GM12873 (cell line): ENCODE measurements at regions not wholly inside any gene's neighbourhood (a gene's known extent, or its start where the extent isn't known, plus 50 kb on each side); places are given as distances from the start of the nearest gene placed in this dataset.

Experiments used
- TF ChIP-seq, protein P1 (sequence below): IDR thresholded peaks from 2 replicates; pipeline ENCODE4 v1.5.1; 2012; ENCODE audit warnings: low read depth, mild to moderate bottlenecking, moderate library complexity, low read length, control low read depth; ENCODE audit not compliant: insufficient read depth; ENCODE audit errors: missing control alignments

DNA sequence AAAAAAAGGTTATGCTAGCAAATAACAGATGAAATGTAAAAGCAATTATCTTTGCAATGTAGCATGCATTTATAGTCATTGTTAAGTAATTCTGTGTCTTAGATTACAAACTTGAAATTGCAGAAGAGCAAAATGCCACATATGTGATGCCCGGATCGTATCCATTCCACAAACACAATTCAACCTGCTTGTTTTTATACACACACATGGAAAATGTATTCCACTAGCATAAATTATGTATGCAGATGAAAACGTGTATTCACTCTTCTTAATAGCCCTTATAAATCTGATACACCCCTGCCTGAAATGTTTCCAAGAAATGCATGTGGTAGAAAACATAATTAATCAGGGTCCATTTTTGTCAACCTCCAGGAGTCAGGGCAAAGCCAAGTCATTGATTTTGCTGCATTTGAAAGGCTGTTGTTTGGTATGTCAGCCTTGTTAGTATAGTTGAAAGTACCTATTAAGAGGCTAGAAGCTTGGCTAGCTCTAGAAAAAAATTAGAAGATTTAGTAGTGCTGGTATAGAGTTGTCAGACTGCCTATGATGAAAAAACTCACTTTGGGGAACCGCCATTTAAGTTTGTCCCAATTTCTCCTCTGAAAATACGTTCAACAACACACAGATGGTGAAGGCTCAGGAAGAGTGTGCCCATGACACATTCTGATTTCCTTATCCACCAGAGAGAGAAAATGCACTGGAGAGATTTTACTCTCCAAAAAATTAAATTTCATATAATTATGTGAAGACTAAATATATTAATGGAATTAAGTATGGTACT lies 69.2 kb upstream of the TMC3 start:
- TF ChIP-seq, protein P1, sequence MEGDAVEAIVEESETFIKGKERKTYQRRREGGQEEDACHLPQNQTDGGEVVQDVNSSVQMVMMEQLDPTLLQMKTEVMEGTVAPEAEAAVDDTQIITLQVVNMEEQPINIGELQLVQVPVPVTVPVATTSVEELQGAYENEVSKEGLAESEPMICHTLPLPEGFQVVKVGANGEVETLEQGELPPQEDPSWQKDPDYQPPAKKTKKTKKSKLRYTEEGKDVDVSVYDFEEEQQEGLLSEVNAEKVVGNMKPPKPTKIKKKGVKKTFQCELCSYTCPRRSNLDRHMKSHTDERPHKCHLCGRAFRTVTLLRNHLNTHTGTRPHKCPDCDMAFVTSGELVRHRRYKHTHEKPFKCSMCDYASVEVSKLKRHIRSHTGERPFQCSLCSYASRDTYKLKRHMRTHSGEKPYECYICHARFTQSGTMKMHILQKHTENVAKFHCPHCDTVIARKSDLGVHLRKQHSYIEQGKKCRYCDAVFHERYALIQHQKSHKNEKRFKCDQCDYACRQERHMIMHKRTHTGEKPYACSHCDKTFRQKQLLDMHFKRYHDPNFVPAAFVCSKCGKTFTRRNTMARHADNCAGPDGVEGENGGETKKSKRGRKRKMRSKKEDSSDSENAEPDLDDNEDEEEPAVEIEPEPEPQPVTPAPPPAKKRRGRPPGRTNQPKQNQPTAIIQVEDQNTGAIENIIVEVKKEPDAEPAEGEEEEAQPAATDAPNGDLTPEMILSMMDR, result no peak

DNA sequence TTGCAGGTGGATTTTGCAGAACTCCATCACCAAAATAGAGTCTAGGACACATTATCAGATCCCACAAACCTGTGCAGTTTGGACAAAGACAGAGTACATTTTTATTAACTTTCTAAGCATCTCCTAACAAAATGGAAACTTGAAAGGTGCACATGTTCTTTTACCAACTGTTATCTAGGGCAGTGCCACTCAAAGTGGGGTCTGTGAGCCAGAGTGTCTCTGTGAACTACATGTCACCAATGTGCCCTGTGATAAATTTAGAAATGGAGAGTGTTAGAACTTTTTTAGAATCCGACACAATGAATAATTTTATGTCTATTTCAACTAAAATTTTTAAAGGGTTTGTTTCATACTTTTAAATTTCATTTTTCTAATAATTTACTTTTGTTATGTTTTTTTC lies 68.4 kb upstream of the TMC3 start:
- TF ChIP-seq, protein P1, result no peak

DNA sequence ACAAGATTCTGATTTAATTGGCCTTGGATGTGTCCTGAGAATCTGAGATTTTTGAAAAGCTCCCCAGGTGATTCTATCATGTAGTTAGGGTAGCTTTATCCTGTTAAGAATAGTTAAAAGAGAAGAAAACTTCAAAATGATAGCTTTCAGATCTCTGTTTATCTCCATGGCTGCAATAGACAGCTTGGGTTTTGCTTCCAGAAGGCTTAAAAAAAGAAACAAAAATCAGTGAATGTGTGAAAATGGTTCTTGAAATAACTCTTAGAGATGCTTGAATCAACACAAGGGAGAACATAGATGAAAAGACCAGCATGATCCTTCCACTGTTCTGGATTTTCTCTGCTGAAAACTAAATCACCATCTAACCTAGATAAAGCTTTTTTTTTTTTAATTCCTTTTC lies 60.8 kb upstream of the TMC3 start:
- TF ChIP-seq, protein P1, result no peak

DNA sequence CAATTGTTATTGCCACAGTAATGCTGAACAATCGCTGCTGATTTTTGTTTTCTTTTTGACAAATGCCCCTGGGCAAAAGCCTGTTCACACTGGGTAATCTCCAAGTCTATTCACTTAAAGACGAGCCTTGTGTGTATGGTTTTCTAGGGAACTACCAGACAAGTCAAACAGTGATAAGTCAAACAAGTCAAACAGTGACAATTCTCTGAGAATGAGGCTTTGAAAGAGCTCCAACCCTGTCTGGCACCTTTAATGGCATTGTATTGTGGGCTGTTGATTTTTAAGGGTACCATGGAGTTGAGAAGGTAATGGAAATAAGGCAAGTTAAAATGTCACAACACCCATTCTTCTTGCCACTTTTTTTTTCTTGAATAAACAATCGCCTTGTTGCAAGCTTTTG lies 59.4 kb upstream of the TMC3 start:
- TF ChIP-seq, protein P1, result no peak

DNA sequence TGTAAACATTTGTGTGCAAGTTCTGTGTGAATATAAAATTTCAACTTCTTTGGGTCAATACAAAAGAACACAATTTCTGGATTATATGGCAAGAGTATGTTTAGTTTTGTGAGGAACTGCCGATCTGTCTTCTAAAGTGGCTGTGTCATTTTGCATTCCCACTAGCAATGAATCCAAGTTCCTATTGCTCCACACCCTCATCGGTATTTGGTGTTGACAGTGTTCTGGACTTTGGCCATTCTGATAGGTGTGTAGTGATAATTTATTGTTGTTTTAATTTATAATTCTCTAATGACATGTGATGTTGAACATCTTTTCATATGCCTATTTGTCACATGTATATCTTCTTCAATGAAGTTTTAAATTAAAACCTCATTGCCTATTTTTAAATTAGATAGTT lies 58.2 kb upstream of the TMC3 start:
- TF ChIP-seq, protein P1, result no peak

DNA sequence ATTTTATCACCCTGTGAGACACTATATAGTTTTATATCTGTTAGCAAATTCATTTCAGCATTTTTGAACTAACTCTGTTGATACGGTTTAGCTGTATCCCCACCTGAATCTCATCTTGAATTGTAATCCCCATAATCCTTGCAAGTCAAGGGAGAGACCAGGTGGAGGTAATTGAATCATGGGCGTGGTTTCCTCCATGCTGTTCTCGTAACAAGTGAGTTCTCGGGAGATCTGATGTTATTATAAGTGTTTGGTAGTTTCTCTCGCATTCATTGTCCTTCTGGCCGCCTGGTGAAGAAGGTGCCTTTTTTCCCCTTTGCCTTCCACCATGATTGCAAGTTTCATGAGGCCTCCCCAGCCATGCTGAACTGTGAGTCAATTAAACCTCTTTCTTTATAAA lies 53.2 kb upstream of the TMC3 start:
- TF ChIP-seq, protein P1, result no peak

DNA sequence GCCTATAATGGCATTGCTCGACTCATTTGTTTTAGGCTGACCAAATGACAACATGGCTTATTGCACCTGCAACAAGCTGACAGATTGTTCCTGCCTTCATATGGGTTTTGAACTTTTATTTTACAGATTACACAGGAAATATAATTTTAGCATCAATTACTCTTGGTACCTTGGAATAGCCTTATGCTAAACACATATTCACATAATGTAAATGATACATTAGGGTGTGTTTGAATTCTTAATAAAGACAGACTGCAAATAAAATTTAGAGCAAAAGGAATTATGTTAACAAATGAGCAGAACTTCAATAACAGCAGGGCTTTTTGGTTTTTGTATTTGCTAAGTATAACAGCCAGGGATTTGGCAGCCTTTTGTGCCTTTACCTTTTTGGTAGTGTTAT lies 51.9 kb upstream of the TMC3 start:
- TF ChIP-seq, protein P1, result no peak
